ENCODE measurements at regions not wholly inside any gene's neighbourhood (a gene's known extent, or its start where the extent isn't known, plus 50 kb on each side); places are given as distances from the start of the nearest gene placed in this dataset.
"Not testable (repeated sequence)": the region's sequence is repeated elsewhere in the genome, so short reads cannot be mapped to it uniquely, and the experiment has no call there.

- DNase-seq, result no peak
Observed at GRCh38 chr22:27104449-27104848, 447.1 kb downstream of the MIAT start.

DNA sequence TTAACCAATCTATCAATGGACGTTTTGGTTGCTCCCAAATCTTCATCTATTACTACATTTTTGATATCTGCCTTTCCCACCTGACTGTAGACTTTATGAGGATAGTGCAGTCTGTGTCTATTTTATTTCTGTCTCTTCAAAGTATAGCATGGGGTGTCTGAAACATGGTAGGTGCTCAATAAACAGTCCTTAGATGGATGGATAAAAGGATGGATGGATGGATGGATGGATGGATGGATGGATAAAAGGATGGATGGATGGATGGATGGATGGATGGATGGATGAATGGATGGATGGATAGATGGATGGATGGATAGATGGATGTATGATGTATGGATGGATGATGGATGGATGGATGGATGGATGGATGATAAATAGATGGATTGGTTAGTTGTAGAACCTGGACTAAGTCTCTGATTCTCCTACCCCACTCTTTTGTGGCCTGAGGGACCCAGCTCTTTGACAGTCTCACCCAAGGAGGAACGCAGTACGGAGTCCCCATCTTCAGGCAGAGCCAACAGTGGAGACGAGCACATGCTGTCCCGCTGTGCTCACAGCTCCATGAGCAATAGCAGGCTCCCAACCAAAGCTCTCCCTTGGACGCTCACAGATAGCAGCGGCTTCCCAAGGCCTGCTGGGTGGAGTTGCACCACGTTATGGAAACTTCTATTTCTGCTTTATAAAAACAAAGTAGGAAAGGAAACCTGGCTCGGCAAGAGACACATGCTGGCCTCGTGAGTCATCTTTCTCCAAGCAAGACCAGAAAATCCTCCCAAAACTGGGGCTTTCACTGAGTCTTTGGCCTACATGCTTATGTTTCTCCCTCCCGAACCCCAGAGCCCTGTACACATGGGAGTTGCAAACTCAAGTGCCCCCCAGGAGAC, 448.0 kb downstream of the MIAT start:
- no peak for DNase-seq

DNA sequence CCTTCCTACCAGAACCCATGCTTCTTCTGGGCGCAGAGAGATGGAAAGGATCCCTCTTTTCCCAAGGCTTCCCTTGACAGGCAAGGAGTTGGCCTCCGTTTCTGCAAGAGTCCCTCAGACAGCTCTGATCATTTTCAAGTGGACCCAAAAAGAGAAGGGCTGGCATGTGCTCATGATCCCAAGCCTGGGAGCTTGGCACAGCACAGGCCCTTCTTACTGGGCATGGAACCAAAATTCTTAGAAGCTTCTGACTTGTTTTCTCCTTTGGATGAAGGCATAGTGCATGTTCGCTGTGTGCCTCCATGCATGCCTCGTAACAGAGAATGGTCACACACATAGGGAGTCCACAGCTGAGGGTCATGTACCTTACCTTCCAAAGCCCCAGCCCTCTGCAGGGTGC, 449.6 kb downstream of the MIAT start:
- DNase-seq, result no peak

GRCh38 chr22:27107386-27107785, 450.0 kb downstream of the MIAT start:
- no peak for DNase-seq

GRCh38 chr22:27107824-27108223, 450.4 kb downstream of the MIAT start:
- no peak for DNase-seq

DNA sequence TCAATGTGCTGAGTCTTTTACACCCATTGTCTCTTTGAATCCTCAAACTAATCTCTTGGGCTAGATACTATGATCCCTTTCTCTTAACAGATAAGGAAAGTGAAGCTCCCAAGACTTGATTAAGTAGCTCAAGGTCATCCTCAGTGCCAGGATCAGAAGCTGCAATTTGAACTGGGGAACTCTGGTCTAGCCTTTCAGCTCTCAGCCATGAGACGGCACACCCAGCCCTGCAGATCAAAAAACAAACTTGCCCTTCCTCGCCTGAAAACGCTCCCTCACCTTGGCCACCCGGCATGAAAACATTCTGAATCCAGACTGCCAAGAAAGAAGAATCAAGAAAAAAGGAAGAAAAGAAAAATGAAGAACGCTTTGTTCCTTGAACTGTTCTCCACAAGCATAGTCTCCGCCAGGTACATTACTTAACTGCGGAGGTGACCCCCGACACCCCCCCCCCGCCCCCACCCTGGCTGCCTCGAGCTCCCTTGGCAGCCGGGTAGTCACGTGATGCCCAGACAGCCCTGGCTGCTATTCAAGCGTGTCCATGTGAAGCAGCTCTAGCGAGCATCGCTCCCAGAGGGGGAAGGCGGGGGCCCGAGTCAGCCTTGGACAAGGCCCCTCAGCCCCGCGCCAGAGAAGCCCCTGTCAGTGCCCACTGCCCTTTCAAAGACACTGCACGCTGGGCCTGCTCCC, 451.2 kb downstream of the MIAT start:
- DNase-seq, result no peak

DNA sequence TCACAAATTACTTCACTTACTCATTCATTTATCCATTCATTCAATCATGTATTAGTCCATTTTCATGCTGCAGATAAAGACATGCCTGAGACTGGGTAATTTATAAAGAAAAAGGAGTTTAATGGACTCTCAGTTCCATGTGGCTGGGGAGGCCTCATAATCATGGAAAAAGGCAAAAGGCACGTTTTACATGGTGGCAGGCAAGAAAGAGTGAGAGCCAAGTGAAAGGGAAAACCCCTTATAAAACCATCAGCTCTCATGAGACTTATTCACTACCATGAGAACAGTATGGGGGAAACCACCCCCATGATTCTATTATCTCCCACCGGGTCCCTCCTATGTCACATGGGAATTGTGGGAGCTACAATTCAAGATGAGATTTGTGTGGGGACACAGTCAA, 452.0 kb downstream of the MIAT start:
- DNase-seq, result not testable (repeated sequence)

DNA sequence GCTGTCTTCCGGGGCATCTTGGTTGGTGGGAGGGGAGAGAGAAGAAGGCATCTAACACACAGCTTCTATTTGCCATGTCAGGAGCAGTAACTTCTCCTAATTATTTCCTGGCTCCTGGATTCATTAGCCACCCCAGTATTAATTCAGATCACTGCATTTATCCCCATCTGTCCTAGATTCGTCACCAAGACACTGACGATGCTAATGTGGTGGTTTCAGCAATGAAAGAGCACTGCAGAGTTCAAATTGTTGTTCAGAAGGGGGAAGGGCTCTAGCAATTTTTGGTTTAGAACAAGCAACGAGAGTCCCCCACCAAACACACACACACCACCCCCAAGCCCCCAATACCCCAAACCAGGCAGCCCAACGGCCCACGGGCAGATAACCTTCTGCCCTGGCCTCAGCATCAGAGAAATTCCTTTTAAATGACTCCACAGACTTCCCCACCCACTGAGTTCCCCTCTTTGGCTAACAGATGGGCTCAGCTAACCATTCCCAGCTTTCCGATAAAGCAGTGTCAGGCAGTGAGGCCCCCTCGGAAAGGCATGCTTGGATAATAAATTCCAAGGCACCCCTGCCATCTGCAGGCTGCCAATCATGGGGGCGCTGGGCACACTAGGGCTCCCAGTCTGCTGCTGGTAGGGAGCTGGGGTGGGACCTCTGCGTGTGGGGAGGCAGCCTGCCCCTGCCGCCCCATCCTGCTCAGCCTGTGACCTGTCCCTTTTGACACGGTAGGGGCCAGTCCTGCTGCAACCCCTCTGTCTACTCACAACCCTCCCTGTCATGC, 453.5 kb downstream of the MIAT start:
- DNase-seq, result no peak

DNA sequence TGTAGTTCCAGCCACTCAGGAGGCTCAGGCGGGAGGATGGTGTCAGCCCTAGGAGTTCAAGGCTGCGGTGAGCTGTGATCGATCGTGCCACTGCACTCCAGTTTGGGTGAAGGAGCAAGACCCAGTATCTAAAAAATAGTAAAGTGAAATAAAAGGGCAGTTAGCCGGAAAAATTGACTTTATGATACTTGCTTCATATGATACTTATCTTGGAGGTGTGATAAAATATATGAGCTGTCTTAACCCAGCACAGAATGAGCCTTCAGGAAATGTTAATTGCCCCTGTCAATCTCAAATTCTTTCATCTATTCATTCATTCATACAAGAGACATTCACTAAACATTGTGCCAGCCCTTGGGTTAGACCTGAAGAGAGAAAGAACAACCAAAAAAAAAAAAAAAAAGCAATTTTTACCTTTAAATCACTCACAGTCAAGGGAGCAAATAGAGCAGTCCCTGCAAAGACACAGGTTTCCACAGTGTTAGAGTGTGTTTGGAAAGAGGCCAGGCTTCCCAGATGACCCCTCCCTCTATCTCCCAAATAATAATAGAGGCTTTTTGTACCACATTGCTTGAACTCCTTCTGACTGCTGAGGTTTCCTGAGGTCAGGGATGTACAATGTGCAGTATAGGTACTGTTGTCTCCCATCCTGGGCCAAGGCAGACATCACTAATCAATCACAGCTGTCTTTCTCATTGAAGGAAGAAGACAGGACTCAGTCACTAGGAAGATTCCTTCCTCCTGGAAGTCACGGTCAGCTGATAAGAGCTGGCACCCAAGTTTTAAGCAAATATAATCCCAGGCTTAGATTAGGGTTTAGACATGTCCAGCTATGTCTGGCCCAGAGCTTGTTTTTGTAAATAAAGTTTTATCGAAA, 454.6 kb downstream of the MIAT start:
- DNase-seq, result no peak

DNA sequence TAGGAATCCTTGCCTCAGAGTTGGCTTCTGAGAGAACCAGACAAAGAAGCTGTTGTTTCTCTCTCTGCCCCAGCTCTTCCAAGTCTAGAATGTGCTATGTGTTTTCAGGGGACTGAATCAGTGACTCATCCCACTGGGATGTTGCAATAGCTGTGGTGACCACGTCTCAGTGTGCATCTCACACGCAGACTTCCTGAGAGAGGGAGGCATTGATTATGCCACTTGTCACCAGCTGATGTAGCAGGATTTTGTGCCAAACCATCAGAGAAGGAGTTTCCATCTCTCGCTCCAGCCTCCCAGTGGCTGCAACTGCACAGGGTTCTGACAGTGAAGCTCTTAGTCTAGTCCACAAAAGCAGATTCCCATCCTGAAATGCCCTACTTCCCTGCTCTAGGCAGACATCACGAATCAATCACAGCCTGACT, 455.8 kb downstream of the MIAT start:
- no peak for DNase-seq

- no peak for DNase-seq
Observed at GRCh38 chr22:27113641-27114040, 456.3 kb downstream of the MIAT start.

DNA sequence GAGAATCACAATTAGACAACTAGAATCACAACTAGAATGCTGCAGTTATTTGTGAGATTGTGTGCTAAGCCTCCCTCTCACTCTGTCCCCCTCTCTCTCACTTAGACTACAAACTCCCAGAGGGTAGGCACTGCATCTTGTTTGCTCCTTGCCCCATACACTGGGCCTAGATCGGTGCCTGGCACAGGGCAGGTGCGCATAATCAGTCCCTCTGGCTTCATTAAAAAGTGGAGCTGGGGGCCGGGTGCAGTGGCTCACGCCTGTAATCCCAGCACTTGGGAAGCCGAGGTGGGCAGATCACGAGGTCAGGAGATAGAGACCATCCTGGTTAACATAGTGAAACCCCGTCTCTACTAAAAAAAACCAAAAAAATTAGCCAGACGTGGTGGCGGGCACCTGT, 456.8 kb downstream of the MIAT start:
- no peak for DNase-seq

DNA sequence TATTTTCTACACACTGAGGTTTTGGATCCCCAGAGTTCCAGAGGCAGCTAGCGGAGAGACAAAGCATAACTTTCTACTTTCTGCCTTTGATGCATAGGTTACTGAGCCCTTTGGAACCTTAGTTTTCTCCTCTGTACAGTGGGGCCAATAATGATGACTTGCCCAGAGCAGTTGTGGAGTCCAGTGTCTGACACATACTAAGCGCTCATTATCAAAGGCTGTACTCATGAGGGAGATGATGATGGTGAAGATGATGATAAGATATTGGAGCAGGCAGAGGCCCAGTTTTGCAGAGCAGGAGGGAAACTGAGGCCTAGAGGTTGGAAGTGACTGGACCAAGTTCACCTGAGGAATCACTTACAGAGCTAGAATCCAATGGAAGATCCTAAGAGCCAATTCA, 458.0 kb downstream of the MIAT start:
- DNase-seq, result no peak

DNA sequence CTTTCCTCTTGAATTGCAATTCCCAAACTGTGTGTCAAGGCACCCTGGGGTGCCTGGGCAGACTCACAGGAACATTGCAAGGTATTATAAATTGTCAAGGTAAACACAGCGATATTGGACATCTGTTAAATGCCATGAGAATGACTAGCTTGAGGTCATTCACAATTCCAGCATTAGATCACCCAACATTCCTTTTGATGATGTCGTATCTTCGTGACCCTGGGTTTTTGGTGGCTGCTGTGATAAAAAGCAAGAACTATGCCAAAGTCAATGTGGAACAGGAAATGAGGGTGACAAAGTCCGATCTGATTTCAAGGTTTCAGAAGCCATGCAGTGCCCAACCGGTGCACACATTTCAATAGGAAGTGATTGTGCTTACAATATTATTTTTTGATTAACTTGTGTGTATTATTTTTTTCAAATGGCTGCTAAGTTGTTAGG, 458.4 kb downstream of the MIAT start:
- DNase-seq, result no peak

DNA sequence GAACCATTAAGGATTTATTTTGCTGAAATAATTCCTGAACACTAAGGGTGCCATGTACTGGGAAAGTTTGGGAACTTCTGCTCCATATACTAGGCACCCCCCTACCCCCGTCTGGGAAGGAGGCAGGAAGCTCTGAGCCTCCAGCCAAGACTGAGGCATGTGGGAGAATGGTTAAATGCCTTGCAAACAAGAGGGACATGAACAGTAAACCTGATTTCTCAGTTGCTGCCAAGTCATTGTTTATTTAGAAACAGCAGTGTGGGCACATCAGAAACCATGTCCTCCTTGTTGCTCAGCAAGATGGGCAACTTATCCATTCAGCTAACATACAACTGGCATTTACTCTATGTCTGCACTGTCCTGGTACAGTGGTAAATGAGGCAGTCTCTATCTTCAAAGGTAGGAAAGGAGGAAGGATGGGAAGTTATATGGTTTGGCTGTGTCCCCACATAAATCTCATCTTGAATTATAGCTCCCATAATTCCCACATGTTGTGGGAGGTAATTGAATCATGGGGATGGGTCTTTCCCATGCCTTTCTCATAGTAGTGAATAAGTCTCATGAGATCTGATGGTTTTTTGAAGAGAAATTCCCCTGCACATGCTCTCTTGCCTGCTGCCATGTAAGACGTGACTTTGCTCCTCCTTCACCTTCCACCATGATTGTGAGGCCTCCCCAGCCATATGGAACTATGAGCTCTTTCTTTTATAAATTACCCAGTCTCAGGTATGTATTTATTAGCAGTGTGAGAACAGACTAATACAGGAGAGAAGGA, 459.1 kb downstream of the MIAT start:
- DNase-seq, result no peak

DNA sequence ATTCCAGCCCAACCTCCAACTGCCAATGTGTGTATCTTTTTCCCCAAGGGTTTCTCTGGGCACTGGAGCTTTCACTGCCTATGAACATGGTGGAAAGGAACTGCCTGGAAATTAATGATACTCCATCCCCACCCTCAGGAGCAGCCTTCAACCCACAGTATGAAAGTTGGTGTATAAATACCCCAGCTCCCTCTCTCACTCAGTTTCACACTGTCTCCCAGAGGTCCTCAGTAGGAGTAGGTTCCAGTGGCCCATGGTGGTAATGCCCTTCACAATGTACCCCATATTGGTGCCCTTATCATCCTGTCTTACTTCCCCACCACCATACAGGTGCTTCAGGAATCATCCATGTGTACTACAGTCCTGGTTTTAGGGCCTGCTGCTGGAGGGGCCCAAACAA, 462.6 kb downstream of the MIAT start:
- no peak for DNase-seq

DNA sequence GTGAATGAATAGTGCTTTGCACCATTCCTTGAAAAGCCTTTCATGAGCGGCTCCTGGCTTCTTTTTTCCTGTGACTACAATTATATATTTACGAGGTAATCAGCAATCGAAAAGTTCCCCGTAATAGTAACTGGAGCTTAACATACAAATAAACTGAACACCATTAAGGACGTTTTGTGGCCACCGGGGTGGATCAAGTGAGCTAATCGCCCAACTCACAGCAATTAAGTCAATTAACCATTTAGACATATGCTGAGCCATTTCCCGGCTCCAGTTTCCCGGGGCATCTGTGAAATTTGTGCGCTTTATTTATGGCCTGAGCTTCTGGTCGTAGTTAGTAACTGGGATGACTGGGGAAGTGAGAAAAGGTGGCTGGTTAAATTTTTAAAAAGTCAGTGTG, 465.2 kb downstream of the MIAT start:
- no peak for DNase-seq

DNA sequence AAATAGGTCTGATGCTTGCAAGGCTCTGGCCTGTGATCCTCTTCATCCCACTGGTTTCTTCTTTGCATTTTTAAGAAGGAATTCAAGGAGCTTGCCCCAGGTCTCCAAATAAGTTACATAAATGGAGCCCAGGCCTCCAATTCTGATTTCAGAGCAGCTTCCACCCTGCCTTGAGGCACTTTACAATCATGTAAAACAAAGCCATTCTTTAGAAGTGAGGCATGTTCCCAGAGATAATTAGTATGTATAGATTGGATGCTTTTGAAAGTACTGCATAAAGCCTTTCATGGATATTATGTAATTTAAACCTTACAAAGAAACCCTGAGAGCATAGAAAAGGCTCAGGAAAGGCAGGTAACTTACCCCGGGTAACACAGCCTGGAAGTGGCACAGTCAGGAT, 466.5 kb downstream of the MIAT start:
- no peak for DNase-seq

DNA sequence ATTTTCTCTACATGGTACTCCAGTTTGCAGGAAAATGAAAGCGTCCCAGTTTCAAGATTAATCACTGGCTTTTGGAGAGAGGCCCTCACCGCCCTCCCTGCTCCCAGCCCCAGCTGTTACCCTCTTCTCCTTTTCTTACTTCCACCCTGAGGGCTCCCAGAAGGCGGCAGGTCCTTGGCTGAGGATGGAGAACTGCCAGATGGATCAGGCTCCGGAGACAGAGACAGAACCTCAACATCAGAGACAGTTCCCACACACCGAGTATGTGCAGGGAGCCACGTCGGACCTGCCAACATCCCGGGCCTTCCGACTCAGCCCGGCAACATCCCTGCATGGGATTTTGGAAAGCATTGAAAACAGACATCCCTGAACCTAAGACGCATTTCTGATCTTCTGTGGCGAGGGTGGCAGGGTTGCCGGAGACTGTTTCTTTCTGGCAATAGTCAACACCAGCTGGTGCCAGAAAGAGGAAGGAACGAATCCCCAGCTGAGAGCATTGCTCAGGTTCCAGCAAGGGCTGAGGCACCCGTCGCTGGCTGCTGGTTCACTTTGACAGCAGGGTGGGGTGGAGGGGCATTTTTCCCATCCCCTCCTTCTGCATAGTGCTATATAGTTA, 467.1 kb downstream of the MIAT start:
- DNase-seq, result no peak

DNA sequence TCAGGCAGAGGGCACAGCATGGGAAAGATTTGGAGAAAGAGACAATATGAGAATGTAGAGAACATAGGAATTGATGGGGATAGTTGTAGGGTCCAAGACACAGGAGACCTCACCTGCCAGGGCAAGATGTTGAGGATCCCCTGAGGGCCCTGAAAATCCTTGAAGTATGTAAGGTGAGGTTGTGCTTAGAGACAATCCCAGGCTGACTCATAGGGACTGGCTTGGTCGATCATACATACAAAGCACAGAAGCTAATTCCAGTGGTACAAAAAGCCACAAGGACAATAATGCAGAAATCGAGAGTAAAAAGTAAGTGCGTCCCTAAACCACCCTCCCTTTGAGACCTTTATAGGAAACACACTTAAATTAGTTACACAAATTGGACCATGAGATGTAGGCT, 468.2 kb downstream of the MIAT start:
- DNase-seq, result no peak

- no peak for DNase-seq
Observed at GRCh38 chr22:27127911-27128310, 470.5 kb downstream of the MIAT start.
